B cell (primary cell): ENCODE measurements at regions not wholly inside any gene's neighbourhood (a gene's known extent, or its start where the extent isn't known, plus 50 kb on each side); places are given as distances from the start of the nearest gene placed in this dataset.

Experiments
- ATAC-seq: fragments of 200-7000 bp; cut with Tn5 transposase; one replicate; pipeline ENCODE4 v1.10.0; 2021; ENCODE audit warnings: low read depth, mild to moderate bottlenecking, moderate number of reproducible peaks, moderate library complexity
- CTCF ChIA-PET: fragments of 350-600 bp; sonication (Branson Sonifier 250); formaldehyde crosslinking; loops from one replicate; lab custom pipeline; 2021; ENCODE audit warnings: antibody characterized with exemption, inconsistent platforms; lab: Charles Lee
- POLR2A ChIA-PET: fragments of 350-600 bp; sonication (Branson Sonifier 250); formaldehyde crosslinking; loops from one replicate; lab custom pipeline; 2021; ENCODE audit warnings: antibody characterized with exemption; lab: Charles Lee
- DNase-seq: peaks from one replicate; pipeline ENCODE4 v3.0.0; 2013
- H2AFZ ChIP-seq: 2 replicates; pipeline ENCODE4 v1.6.1; 2012; ENCODE audit warnings: mild to moderate bottlenecking, low read depth, low read length; ENCODE audit not compliant: insufficient read depth, poor library complexity, severe bottlenecking
- H3K27ac ChIP-seq, 2 donors: 1 replicate in 1 of 2; 2 replicates in 1 of 2; pipeline ENCODE4 v1.5.1; 2012 to 2013; ENCODE audit warnings: low read length in 2 of 2, mild to moderate bottlenecking in 2 of 2, moderate library complexity in 1 of 2
- H3K27me3 ChIP-seq, 4 experiments: fragments of 200-600 bp in 1 of 4; sonication (generic) in 1 of 4; replicated peaks in 1 of 4; 1 replicate in 2 of 4; 2 replicates in 2 of 4; pipeline versions ENCODE4 v1.6.1 to v1.7.0; 2013 to 2016; ENCODE audit warnings: low read length in 3 of 4, mild to moderate bottlenecking in 2 of 4, mixed read lengths in 1 of 4, moderate library complexity in 1 of 4; ENCODE audit not compliant: insufficient read depth in 4 of 4, control insufficient read depth in 3 of 4; ENCODE audit errors: control extremely low read depth in 1 of 4
- H3K36me3 ChIP-seq, 2 experiments: replicated peaks in 1 of 2; 1 replicate in 1 of 2; 2 replicates in 1 of 2; pipeline versions ENCODE4 v1.6.1 to v1.7.1; 2013; ENCODE audit warnings: low read length in 1 of 2; ENCODE audit not compliant: insufficient read depth in 2 of 2, control insufficient read depth in 1 of 2; ENCODE audit errors: control extremely low read depth in 1 of 2, extremely low read depth in 1 of 2
- H3K4me1 ChIP-seq, 2 donors: fragments of 200-600 bp in 1 of 2; sonication (generic) in 1 of 2; 1 replicate in 1 of 2; 2 replicates in 1 of 2; pipeline versions ENCODE4 v1.5.1 to v1.6.1; 2013 to 2017; ENCODE audit warnings: low read length in 2 of 2; ENCODE audit not compliant: control insufficient read depth in 2 of 2, insufficient read depth in 2 of 2
- H3K4me2 ChIP-seq: replicated peaks from 2 replicates; pipeline ENCODE3; 2012; ENCODE audit warnings: mild to moderate bottlenecking, low read depth, low read length; ENCODE audit not compliant: poor library complexity, severe bottlenecking
- H3K4me3 ChIP-seq, 5 experiments: fragments of 200-600 bp in 1 of 5; sonication (generic) in 1 of 5; 1 replicate in 3 of 5; 2 replicates in 2 of 5; pipeline versions ENCODE4 v1.5.1 to v1.7.0; 2011 to 2016; ENCODE audit warnings: low read length in 4 of 5, mild to moderate bottlenecking in 4 of 5, low read depth in 2 of 5, control low read depth in 1 of 5, moderate library complexity in 1 of 5; ENCODE audit not compliant: insufficient read depth in 1 of 5; ENCODE audit errors: control extremely low read depth in 1 of 5, extremely low read depth in 1 of 5
- H3K79me2 ChIP-seq: fragments of 200-600 bp; sonication (generic); one replicate; pipeline ENCODE4 v1.6.0; 2016; ENCODE audit warnings: low read length; ENCODE audit not compliant: control insufficient read depth, insufficient read depth
- H3K9ac ChIP-seq: fragments of 200-600 bp; sonication (generic); 2 replicates; pipeline ENCODE4 v1.6.1; 2017; ENCODE audit warnings: mild to moderate bottlenecking, low read length, moderate library complexity
- H3K9me3 ChIP-seq, 3 donors: one replicate each; pipeline versions ENCODE4 v1.6.1 to v1.7.1; 2013; ENCODE audit warnings: low read length in 2 of 3; ENCODE audit not compliant: control insufficient read depth in 2 of 3, insufficient read depth in 1 of 3; ENCODE audit errors: control extremely low read depth in 1 of 3
- H4K20me1 ChIP-seq: 2 replicates; pipeline ENCODE4 v1.6.0; 2012; ENCODE audit warnings: mild to moderate bottlenecking, low read length; ENCODE audit not compliant: insufficient read depth, control insufficient read depth, poor library complexity, severe bottlenecking
- H3K27ac Mint-ChIP-seq: one replicate; pipeline ENCODE4 v1.8.0; 2021; ENCODE audit warnings: mixed read lengths
- H3K27me3 Mint-ChIP-seq: one replicate; pipeline ENCODE4 v1.8.0; 2021; ENCODE audit warnings: mixed read lengths
- H3K4me1 Mint-ChIP-seq: one replicate; pipeline ENCODE4 v1.8.0; 2021; ENCODE audit warnings: mixed read lengths
- H3K4me3 Mint-ChIP-seq: one replicate; pipeline ENCODE4 v1.8.0; 2021; ENCODE audit warnings: mixed read lengths
- H3K9me3 Mint-ChIP-seq: one replicate; pipeline ENCODE4 v1.8.0; 2022; ENCODE audit warnings: mixed read lengths; ENCODE audit not compliant: insufficient read depth
- CTCF ChIP-seq: fragments of 200-600 bp; IDR thresholded peaks from one replicate; pipeline ENCODE4 v1.8.0; 2022; ENCODE audit warnings: antibody characterized with exemption, mild to moderate bottlenecking
- EZH2 ChIP-seq: IDR thresholded peaks from 2 replicates; pipeline ENCODE4 v1.6.1; 2012; ENCODE audit warnings: borderline replicate concordance, low read depth, mild to moderate bottlenecking, moderate library complexity, low read length; ENCODE audit not compliant: insufficient read depth, poor library complexity, severe bottlenecking
- WGBS: methylation state at CpG from one replicate; pipeline ENCODE4 v1.1.5; 2013; ENCODE audit warnings: missing lambda C conversion rate; ENCODE audit not compliant: insufficient coverage; 5-methylcytosine and 5-hydroxymethylcytosine counted together
- intact Hi-C: fragments of 100-400 bp; cut with micrococcal nuclease; formaldehyde crosslinking; loops from one replicate; pipeline ENCODE4 v1.10.0; 2022

- no peaks in the 10 kb centered on the region for H3K9me3 Mint-ChIP-seq
Measured at GRCh38 chr6:167661552-167662044, 165.1 kb upstream of the AFDN start.

More at GRCh38 chr6:167661552-167662044, 165.1 kb upstream of the AFDN start:
- intact Hi-C loops: no loop called here
- 92% methylated on average over 2 of the region's 8 CpGs for WGBS
- no peaks in the 10 kb centered on the region for H3K27me3 ChIP-seq
- Mint-ChIP-seq H3K4me3 (no peak overlapping the region), H3K27me3 (no peaks in the 10 kb centered on the region), H3K27ac (no peak overlapping the region), H3K4me1 (no peaks in the 10 kb centered on the region)
- H3K4me2 ChIP-seq: no peak overlapping the region
- no peak for ATAC-seq
- no peak overlapping the region for H2AFZ ChIP-seq
- no peaks in the 10 kb centered on the region for H3K79me2 ChIP-seq
- CTCF ChIA-PET: no interaction called here
- no peaks in the 10 kb centered on the region for H4K20me1 ChIP-seq
- H3K9ac ChIP-seq: no peak overlapping the region
- no peaks in the 10 kb centered on the region for H3K4me1 ChIP-seq
- DNase-seq: no peak
- H3K4me3 ChIP-seq: no peak overlapping the region
- POLR2A ChIA-PET: no interaction called here
- TF ChIP-seq EZH2 (no peak), CTCF (no peak)
- H3K9me3 ChIP-seq: peaks cover 0 to 6% (median 0%) of the 10 kb centered on the region in 3 donors
- H3K36me3 ChIP-seq: no peaks in the 10 kb centered on the region
- H3K27ac ChIP-seq: no peak overlapping the region
